MCF 10A (cell line): ENCODE measurements at regions not wholly inside any gene's neighbourhood (a gene's known extent, or its start where the extent isn't known, plus 50 kb on each side); places are given as distances from the start of the nearest gene placed in this dataset.
"Not testable (repeated sequence)": the region's sequence is repeated elsewhere in the genome, so short reads cannot be mapped to it uniquely, and the experiment has no call there.

ENCODE experiments used
- BruUV-seq: library from RNA; stranded (reverse); fragments of 400-500 nt; replicated peaks from 2 replicates; lab custom pipeline; 2021; lab: Mats Ljungman, UMichigan
- CTCF ChIA-PET: fragments of 300-600 bp; sonication (Branson Sonifier 250); formaldehyde crosslinking; extraction: SDS; loops from one replicate; lab custom pipeline; 2021; ENCODE audit warnings: antibody characterized with exemption, inconsistent platforms; lab: Yijun Ruan, JAX
- POLR2A ChIA-PET: fragments of 300-600, 350-650 bp; sonication (Branson Sonifier 250); formaldehyde crosslinking; extraction: SDS; loops from one replicate; lab custom pipeline; 2020; ENCODE audit warnings: antibody characterized with exemption, inconsistent platforms; lab: Yijun Ruan, JAX
- DNase-seq: peaks from one replicate; pipeline ENCODE4 v3.0.0-alpha.2; 2018; ENCODE audit not compliant: unreplicated experiment
- H3K27ac Mint-ChIP-seq: one replicate; pipeline ENCODE4 v1.8.0; 2022; ENCODE audit warnings: mild to moderate bottlenecking, low read depth, mixed read lengths; ENCODE audit not compliant: unreplicated experiment
- H3K27me3 Mint-ChIP-seq: one replicate; pipeline ENCODE4 v1.8.0; 2022; ENCODE audit warnings: mixed read lengths; ENCODE audit not compliant: insufficient read depth, unreplicated experiment
- H3K36me3 Mint-ChIP-seq: one replicate; pipeline ENCODE4 v1.8.0; 2022; ENCODE audit warnings: mild to moderate bottlenecking, moderate library complexity, mixed read lengths; ENCODE audit not compliant: insufficient read depth, unreplicated experiment
- H3K4me1 Mint-ChIP-seq: one replicate; pipeline ENCODE4 v1.8.0; 2022; ENCODE audit warnings: mixed read lengths; ENCODE audit not compliant: insufficient read depth, unreplicated experiment
- H3K4me3 Mint-ChIP-seq: one replicate; pipeline ENCODE4 v1.8.0; 2022; ENCODE audit warnings: mild to moderate bottlenecking, moderate library complexity, mixed read lengths; ENCODE audit not compliant: unreplicated experiment
- H3K9me3 Mint-ChIP-seq: one replicate; pipeline ENCODE4 v1.8.0; 2022; ENCODE audit warnings: mixed read lengths; ENCODE audit not compliant: unreplicated experiment
- CTCF ChIP-seq: fragments of 200-600 bp; IDR thresholded peaks from one replicate; pipeline ENCODE4 v1.8.0; 2022; ENCODE audit warnings: antibody characterized with exemption, mild to moderate bottlenecking; ENCODE audit not compliant: unreplicated experiment
- intact Hi-C: fragments of 100-400 bp; cut with micrococcal nuclease; formaldehyde crosslinking; loops from 2 replicates; pipeline ENCODE4 v1.14.1; 2022

- ChIA-PET CTCF (interaction anchor here (0.6 to 0.7 kb wide), 2 partner anchors 185 to 449 kb away, joined by 3 read pairs; no protein-coding TSS in a partner anchor), POLR2A (no interaction called here)
- Mint-ChIP-seq H3K9me3 (no peaks in the 10 kb centered on the region), H3K4me3 (no peak overlapping the region), H3K27me3 (peaks cover 15% of the 10 kb centered on the region), H3K36me3 (no peaks in the 10 kb centered on the region), H3K27ac (no peak overlapping the region), H3K4me1 (no peaks in the 10 kb centered on the region)
- intact Hi-C loops, result no loop called here
- TF ChIP-seq CTCF, result no peak
- BruUV-seq, result no TSS peak
- no peak for DNase-seq
Measured at GRCh38 chr7:149701495-149702240, 71.7 kb downstream of the ZNF467 start.

- CTCF ChIA-PET, BruUV-seq, H3K4me1 Mint-ChIP-seq, POLR2A ChIA-PET, intact Hi-C loops, H3K4me3 Mint-ChIP-seq, H3K27ac Mint-ChIP-seq, H3K36me3 Mint-ChIP-seq, DNase-seq, H3K9me3 Mint-ChIP-seq: not testable (repeated sequence)
- peaks cover 30% of the 10 kb centered on the region for H3K27me3 Mint-ChIP-seq
Measured at GRCh38 chr7:149697767-149698166, 75.6 kb downstream of the ZNF467 start.

- CTCF ChIA-PET, result no interaction called here
- POLR2A ChIA-PET, result no interaction called here
Measured at GRCh38 chr7:149696280-149696679, 77.1 kb downstream of the ZNF467 start.

GRCh38 chr7:149692557-149692982, 80.8 kb downstream of the ZNF467 start:
- H3K4me1 Mint-ChIP-seq, result peaks cover 8% of the 10 kb centered on the region
- ChIA-PET CTCF (no interaction called here), POLR2A (no interaction called here)
- H3K36me3 Mint-ChIP-seq, result peaks cover 12% of the 10 kb centered on the region
- no peak overlapping the region for H3K27ac Mint-ChIP-seq
- BruUV-seq, result no TSS peak
- TF ChIP-seq CTCF, result no peak
- H3K4me3 Mint-ChIP-seq, result no peak overlapping the region
- H3K27me3 Mint-ChIP-seq, result peaks cover 15% of the 10 kb centered on the region
- no peaks in the 10 kb centered on the region for H3K9me3 Mint-ChIP-seq
- DNase-seq, result no peak
- intact Hi-C loops, result no loop called here

More at GRCh38 chr7:149696280-149696679, 77.1 kb downstream of the ZNF467 start:
- peaks cover 3% of the 10 kb centered on the region for H3K36me3 Mint-ChIP-seq
- no peaks in the 10 kb centered on the region for H3K4me1 Mint-ChIP-seq
- TF ChIP-seq CTCF, result no peak
- no peak overlapping the region for H3K27ac Mint-ChIP-seq
- DNase-seq, result no peak
- intact Hi-C loops, result no loop called here
- H3K27me3 Mint-ChIP-seq, result peaks cover 30% of the 10 kb centered on the region
- no TSS peak for BruUV-seq
- H3K4me3 Mint-ChIP-seq, result no peak overlapping the region
- H3K9me3 Mint-ChIP-seq, result no peaks in the 10 kb centered on the region
